ENCODE measurements at regions not wholly inside any gene's neighbourhood (a gene's known extent, or its start where the extent isn't known, plus 50 kb on each side); places are given as distances from the start of the nearest gene placed in this dataset.

GRCh38 chr1:239952348-239953308 lies 139.1 kb upstream of the FMN2 start:
- Histone ChIP-seq H3K4me2 (peak overlapping the region; percentile 24; the same call in 1 of the 2 replicates), H2AFZ (0 out of 2 replicates have a peak overlapping the region, but pooled peaks have one; percentile 28), H4K20me1 (ENCODE audit: insufficient read depth) (no peaks in the 10 kb centered on the region), H3K4me3 (no peak overlapping the region), H3K27me3 (ENCODE audit: insufficient read depth, low read depth) (peaks cover 30% of the 10 kb centered on the region), H3F3A (ENCODE audit: insufficient read depth, low read depth) (no peaks in the 10 kb centered on the region), H3K27ac (no peak overlapping the region), H3K79me2 (ENCODE audit: low read depth) (no peaks in the 10 kb centered on the region), H3K4me1 (replicated peaks; ENCODE audit: insufficient read depth) (no peaks in the 10 kb centered on the region), H3K9me3 (ENCODE audit: insufficient read depth, low read depth) (no peaks in the 10 kb centered on the region), H3K9me2 (ENCODE audit: insufficient read depth) (no peaks in the 10 kb centered on the region), H3K36me3 (ENCODE audit: low read depth) (no peaks in the 10 kb centered on the region)
- no TSS peak for BruUV-seq (replicated peaks)
- peak in 1 of 2 experiments; percentile 16 for DNase-seq
- ChIA-PET CTCF (no interaction called here), POLR2A (ENCODE audit: unreplicated experiment) (no interaction called here)
- TF ChIP-seq, protein P1, sequence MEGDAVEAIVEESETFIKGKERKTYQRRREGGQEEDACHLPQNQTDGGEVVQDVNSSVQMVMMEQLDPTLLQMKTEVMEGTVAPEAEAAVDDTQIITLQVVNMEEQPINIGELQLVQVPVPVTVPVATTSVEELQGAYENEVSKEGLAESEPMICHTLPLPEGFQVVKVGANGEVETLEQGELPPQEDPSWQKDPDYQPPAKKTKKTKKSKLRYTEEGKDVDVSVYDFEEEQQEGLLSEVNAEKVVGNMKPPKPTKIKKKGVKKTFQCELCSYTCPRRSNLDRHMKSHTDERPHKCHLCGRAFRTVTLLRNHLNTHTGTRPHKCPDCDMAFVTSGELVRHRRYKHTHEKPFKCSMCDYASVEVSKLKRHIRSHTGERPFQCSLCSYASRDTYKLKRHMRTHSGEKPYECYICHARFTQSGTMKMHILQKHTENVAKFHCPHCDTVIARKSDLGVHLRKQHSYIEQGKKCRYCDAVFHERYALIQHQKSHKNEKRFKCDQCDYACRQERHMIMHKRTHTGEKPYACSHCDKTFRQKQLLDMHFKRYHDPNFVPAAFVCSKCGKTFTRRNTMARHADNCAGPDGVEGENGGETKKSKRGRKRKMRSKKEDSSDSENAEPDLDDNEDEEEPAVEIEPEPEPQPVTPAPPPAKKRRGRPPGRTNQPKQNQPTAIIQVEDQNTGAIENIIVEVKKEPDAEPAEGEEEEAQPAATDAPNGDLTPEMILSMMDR (conservative IDR thresholded peaks at IDR 0.05) = peak; percentile 64
- TF ChIP-seq EZH2 (IDR thresholded peaks at IDR 0.05; ENCODE audit: low read depth) = no peak
- intact Hi-C loops (cut with micrococcal nuclease; ENCODE audit: unreplicated experiment) = no loop called here

DNA sequence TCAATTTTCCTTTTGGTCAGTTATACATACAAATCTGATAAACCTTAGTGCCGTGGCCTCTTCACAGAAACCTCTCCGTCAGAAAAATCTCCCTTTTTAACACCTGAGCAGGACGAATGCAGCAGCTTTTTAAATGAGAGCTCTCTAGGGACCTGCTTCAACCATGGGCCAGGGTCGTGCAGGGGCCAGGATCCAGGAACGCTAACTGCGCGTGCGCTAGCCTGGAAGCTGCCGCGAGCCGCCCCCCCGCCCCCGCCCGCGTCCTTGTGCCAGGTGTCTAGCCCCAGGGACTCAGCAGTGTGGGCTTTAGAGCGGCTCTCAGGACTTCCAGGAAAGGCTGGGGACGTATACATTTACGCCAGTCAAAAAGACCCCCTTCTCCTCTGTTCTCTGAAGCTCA lies 136.8 kb upstream of the FMN2 start:
- H3K27me3 ChIP-seq (ENCODE audit: insufficient read depth, low read depth) = peaks cover 42% of the 10 kb centered on the region
- no peaks in the 10 kb centered on the region for H3K4me1 ChIP-seq (replicated peaks; ENCODE audit: insufficient read depth)
- H3K79me2 ChIP-seq (ENCODE audit: low read depth) = no peaks in the 10 kb centered on the region
- no peak overlapping the region for H3K4me2 ChIP-seq
- DNase-seq = no peak
- H4K20me1 ChIP-seq (ENCODE audit: insufficient read depth) = no peaks in the 10 kb centered on the region
- TF ChIP-seq EZH2 (IDR thresholded peaks at IDR 0.05; ENCODE audit: low read depth) = no peak
- TF ChIP-seq, protein P1 (conservative IDR thresholded peaks at IDR 0.05) = no peak
- no peaks in the 10 kb centered on the region for H3F3A ChIP-seq (ENCODE audit: insufficient read depth, low read depth)
- CTCF ChIA-PET = no interaction called here
- no peak overlapping the region for H2AFZ ChIP-seq
- BruUV-seq (replicated peaks) = no TSS peak
- H3K9me2 ChIP-seq (ENCODE audit: insufficient read depth) = no peaks in the 10 kb centered on the region
- intact Hi-C loops (cut with micrococcal nuclease; ENCODE audit: unreplicated experiment) = no loop called here
- POLR2A ChIA-PET (ENCODE audit: unreplicated experiment) = no interaction called here
- no peak overlapping the region for H3K27ac ChIP-seq
- no peak overlapping the region for H3K4me3 ChIP-seq
- H3K36me3 ChIP-seq (ENCODE audit: low read depth) = no peaks in the 10 kb centered on the region
- no peaks in the 10 kb centered on the region for H3K9me3 ChIP-seq (ENCODE audit: insufficient read depth, low read depth)

DNA sequence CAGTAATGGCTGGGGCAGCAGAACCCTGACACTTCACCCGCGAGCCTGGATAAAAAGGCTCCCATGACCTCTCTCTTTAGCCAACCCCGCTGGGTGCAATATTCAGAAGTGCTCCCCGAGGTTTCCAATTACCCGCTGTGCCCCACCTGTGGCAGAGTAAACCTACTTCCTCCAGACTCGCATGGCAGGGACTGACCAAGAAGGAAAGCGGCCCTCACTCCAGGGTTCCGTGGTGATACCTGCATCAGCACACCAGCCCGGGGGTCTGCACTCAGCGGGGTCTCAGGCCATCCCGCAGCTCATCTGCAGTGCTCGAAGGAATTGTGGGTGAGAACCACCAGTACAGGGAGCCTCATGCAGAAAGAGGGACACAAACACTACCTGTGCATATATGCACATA lies 136.3 kb upstream of the FMN2 start:
- Histone ChIP-seq H3K4me1 (replicated peaks; ENCODE audit: insufficient read depth) (no peaks in the 10 kb centered on the region), H3K36me3 (ENCODE audit: low read depth) (no peaks in the 10 kb centered on the region), H3F3A (ENCODE audit: insufficient read depth, low read depth) (no peaks in the 10 kb centered on the region), H3K27me3 (ENCODE audit: insufficient read depth, low read depth) (peaks cover 48% of the 10 kb centered on the region), H3K27ac (no peak overlapping the region), H3K9me2 (ENCODE audit: insufficient read depth) (no peaks in the 10 kb centered on the region), H3K4me2 (no peak overlapping the region), H3K4me3 (no peak overlapping the region), H3K9me3 (ENCODE audit: insufficient read depth, low read depth) (no peaks in the 10 kb centered on the region), H4K20me1 (ENCODE audit: insufficient read depth) (no peaks in the 10 kb centered on the region), H3K79me2 (ENCODE audit: low read depth) (no peaks in the 10 kb centered on the region), H2AFZ (no peak overlapping the region)
- BruUV-seq (replicated peaks) = no TSS peak
- ChIA-PET POLR2A (ENCODE audit: unreplicated experiment) (no interaction called here), CTCF (no interaction called here)
- intact Hi-C loops (cut with micrococcal nuclease; ENCODE audit: unreplicated experiment) = no loop called here
- DNase-seq = no peak
- TF ChIP-seq, protein P1 (conservative IDR thresholded peaks at IDR 0.05) = no peak
- TF ChIP-seq EZH2 (IDR thresholded peaks at IDR 0.05; ENCODE audit: low read depth) = no peak

All from PC-9 (cell line).